Astrocyte of the cerebellum (primary cell): ENCODE measurements at regions not wholly inside any gene's neighbourhood (a gene's known extent, or its start where the extent isn't known, plus 50 kb on each side); places are given as distances from the start of the nearest gene placed in this dataset.
"Not testable (repeated sequence)": the region's sequence is repeated elsewhere in the genome, so short reads cannot be mapped to it uniquely, and the experiment has no call there.

Experiments used
- DNase-seq: peaks from one replicate; pipeline ENCODE4 v3.0.0-alpha.2; 2011; ENCODE audit warnings: low read depth
- H3K4me3 ChIP-seq: 2 replicates; pipeline ENCODE4 v1.5.1; 2011; ENCODE audit warnings: mild to moderate bottlenecking, low read depth, low read length, moderate library complexity
- in situ Hi-C: cut with HindIII; loops from 2 replicates; pipeline ENCODE4 v1.10.0; 2017; ENCODE audit warnings: low sequenced_read_pairs
- TF ChIP-seq, protein P1 (sequence below): IDR thresholded peaks from 2 replicates; pipeline ENCODE4 v1.5.1; 2012; ENCODE audit warnings: low read length, low read depth, moderate library complexity, mild to moderate bottlenecking; ENCODE audit errors: missing control alignments

- no peak overlapping the region for H3K4me3 ChIP-seq
- TF ChIP-seq, protein P1, sequence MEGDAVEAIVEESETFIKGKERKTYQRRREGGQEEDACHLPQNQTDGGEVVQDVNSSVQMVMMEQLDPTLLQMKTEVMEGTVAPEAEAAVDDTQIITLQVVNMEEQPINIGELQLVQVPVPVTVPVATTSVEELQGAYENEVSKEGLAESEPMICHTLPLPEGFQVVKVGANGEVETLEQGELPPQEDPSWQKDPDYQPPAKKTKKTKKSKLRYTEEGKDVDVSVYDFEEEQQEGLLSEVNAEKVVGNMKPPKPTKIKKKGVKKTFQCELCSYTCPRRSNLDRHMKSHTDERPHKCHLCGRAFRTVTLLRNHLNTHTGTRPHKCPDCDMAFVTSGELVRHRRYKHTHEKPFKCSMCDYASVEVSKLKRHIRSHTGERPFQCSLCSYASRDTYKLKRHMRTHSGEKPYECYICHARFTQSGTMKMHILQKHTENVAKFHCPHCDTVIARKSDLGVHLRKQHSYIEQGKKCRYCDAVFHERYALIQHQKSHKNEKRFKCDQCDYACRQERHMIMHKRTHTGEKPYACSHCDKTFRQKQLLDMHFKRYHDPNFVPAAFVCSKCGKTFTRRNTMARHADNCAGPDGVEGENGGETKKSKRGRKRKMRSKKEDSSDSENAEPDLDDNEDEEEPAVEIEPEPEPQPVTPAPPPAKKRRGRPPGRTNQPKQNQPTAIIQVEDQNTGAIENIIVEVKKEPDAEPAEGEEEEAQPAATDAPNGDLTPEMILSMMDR = no peak
- DNase-seq = no peak
- in situ Hi-C loops = no loop called here
Observed at GRCh38 chr4:111127841-111128240, 505.0 kb upstream of the PITX2 start.

GRCh38 chr4:111128327-111128726 lies 505.4 kb upstream of the PITX2 start:
- TF ChIP-seq, protein P1 = no peak
- no peak for DNase-seq
- H3K4me3 ChIP-seq = no peak overlapping the region
- in situ Hi-C loops = no loop called here

DNA sequence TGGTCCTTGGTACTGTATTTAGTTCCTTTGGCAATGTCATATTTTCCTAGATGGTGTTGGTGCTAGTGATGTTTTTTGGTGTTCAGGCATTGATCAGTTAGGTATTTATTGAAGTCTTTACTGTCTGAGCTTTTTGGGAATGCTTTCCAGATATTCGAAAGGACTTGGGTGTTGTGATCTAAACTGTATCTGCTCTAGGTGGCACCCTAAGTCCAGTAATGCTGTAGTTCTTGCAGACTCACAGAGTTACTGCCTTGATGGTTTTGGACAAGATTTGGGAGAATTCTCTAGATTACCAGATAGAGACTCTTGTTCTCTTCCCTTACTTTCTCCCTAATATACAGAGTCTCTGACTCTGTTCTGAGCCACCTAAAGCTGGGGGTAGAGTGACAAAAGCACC lies 513.6 kb upstream of the PITX2 start:
- TF ChIP-seq, protein P1 = peak; percentile 24
- H3K4me3 ChIP-seq = no peak overlapping the region
- in situ Hi-C loops = no loop called here
- no peak for DNase-seq

DNA sequence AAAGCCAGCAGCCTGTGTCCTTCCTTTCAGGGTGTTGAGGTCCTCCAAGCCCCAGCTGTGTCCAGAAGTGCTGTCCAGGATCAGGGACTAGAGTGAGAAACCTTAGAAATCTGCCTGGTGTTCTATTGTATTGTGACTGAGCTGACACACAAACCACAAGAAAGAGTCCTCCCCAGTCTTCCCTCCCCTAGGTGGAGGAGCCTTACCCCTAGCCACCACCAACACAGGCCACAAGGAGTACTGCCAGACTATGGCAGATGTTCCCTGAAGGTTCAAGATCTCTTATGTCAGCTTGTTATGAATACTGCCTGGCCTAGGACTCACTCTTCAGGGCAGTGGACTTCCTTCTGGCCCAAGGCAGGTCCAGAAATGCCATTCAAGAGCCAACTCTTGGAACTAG lies 514.1 kb upstream of the PITX2 start:
- no peak overlapping the region for H3K4me3 ChIP-seq
- TF ChIP-seq, protein P1 = no peak
- DNase-seq = no peak
- in situ Hi-C loops = no loop called here

- no peak for DNase-seq
- in situ Hi-C loops = no loop called here
Observed at GRCh38 chr4:111143510-111143909, 520.6 kb upstream of the PITX2 start.

DNA sequence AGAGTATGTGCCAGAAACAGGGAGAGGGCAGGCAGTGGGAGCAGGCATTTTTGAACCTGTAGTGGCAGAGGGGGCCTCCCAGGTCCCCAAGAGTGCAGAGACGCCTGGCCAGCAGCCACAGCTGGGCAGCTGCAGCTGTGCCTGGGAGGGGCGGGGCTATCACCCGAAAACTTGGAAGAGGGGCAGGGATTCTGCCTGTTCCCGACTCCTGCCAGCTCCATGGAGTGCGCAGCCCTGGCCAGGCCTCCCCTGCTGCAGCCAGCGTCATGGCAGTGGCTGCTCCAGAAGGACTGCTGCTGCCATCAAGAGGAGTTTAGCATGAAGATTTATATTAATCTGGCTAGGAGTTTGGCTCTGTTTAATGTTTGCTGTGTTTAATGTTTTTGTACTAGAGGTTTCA lies 532.1 kb upstream of the PITX2 start:
- in situ Hi-C loops = no loop called here
- H3K4me3 ChIP-seq = no peak overlapping the region
- TF ChIP-seq, protein P1 = no peak
- no peak for DNase-seq

More at GRCh38 chr4:111143510-111143909, 520.6 kb upstream of the PITX2 start:
- TF ChIP-seq, protein P1 = no peak
- H3K4me3 ChIP-seq = no peak overlapping the region

GRCh38 chr4:111164556-111164955 lies 541.7 kb upstream of the PITX2 start:
- in situ Hi-C loops, DNase-seq, H3K4me3 ChIP-seq: not testable (repeated sequence)
